Progenitor cell of endocrine pancreas (in vitro differentiated cells): ENCODE measurements at regions not wholly inside any gene's neighbourhood (a gene's known extent, or its start where the extent isn't known, plus 50 kb on each side); places are given as distances from the start of the nearest gene placed in this dataset.

ENCODE experiments used
- DNase-seq: peaks from one replicate; pipeline ENCODE4 v3.0.0; 2021; ENCODE audit warnings: low spot score; ENCODE audit not compliant: unreplicated experiment
- H3K27ac Mint-ChIP-seq: 2 replicates; pipeline ENCODE4 v1.8.0; 2021; ENCODE audit warnings: mild to moderate bottlenecking, moderate library complexity, mixed read lengths
- H3K27me3 Mint-ChIP-seq: 2 replicates; pipeline ENCODE4 v1.8.0; 2021; ENCODE audit warnings: mixed read lengths
- H3K36me3 Mint-ChIP-seq: 2 replicates; pipeline ENCODE4 v1.8.0; 2022; ENCODE audit warnings: mixed read lengths; ENCODE audit not compliant: insufficient read depth
- H3K4me1 Mint-ChIP-seq: 2 replicates; pipeline ENCODE4 v1.8.0; 2021; ENCODE audit warnings: low read depth, mixed read lengths
- H3K4me3 Mint-ChIP-seq: 2 replicates; pipeline ENCODE4 v1.8.0; 2021; ENCODE audit warnings: low read depth, mild to moderate bottlenecking, moderate library complexity, mixed read lengths
- H3K9me3 Mint-ChIP-seq: 2 replicates; pipeline ENCODE4 v1.8.0; 2021; ENCODE audit warnings: low read depth, mixed read lengths
- CTCF ChIP-seq: fragments of 200-600 bp; sonication (generic); IDR thresholded peaks from one replicate; pipeline ENCODE4 v1.5.0; 2021; ENCODE audit warnings: antibody characterized with exemption, mild to moderate bottlenecking; ENCODE audit not compliant: unreplicated experiment

DNA sequence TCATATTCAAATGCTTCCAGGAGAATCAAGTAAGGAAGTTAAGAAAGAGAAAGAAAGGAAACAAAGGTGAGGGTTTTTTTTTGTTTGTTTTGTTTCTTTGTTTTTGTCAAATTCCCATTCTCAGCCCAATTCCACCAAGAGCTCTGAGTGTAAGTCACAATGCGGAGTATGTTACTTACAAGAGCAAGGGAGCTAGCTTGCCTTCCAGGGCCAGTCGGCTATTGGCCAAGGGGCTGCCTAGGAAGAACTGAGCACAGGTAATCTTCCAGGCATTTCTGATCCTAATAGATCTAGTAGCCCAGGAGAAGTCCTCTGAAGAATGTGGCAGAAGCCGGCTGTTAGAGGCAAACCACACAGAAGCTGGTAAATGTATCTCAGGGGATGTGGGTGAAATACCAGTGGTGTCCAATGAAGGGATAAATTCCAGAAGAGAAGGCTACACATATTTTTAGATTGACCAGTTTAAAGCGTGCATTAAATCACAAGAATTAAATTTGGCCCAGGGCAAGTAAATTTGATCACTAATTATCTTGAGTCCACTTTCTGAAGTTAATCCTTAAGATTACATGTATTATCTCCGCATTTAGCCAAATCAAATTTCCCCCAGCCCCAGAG lies 239.6 kb upstream of the ADAMTS5 start:
- H3K4me1 Mint-ChIP-seq, result peaks cover 2% of the 10 kb centered on the region
- H3K9me3 Mint-ChIP-seq, result peaks cover 8% of the 10 kb centered on the region
- TF ChIP-seq CTCF, result no peak
- no peaks in the 10 kb centered on the region for H3K27me3 Mint-ChIP-seq
- no peak for DNase-seq
- H3K27ac Mint-ChIP-seq, result no peak overlapping the region
- no peak overlapping the region for H3K4me3 Mint-ChIP-seq
- H3K36me3 Mint-ChIP-seq, result no peaks in the 10 kb centered on the region

DNA sequence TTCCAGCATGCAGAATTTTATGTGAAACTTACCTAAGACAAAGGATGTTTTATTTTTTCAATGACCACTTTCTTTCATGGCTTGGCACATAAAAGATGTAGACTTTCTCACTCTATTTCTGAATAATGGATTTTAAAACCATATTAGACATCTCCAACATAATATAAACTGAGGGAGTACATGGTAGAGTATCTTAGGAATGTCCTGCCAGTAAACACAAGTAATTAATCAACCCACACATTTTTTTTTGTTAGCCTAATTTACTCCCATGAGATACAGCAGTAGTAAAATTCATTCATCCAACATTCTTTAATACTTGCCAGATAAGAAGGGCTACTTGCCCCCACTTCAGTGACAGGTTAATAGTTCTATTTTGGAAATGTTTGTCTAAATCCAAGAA lies 235.4 kb upstream of the ADAMTS5 start:
- no peak overlapping the region for H3K27ac Mint-ChIP-seq
- no peaks in the 10 kb centered on the region for H3K36me3 Mint-ChIP-seq
- H3K27me3 Mint-ChIP-seq, result no peaks in the 10 kb centered on the region
- TF ChIP-seq CTCF, result no peak
- no peak overlapping the region for H3K4me3 Mint-ChIP-seq
- no peak for DNase-seq
- peaks cover 2% of the 10 kb centered on the region for H3K4me1 Mint-ChIP-seq
- no peaks in the 10 kb centered on the region for H3K9me3 Mint-ChIP-seq

- no peaks in the 10 kb centered on the region for H3K27me3 Mint-ChIP-seq
- DNase-seq, result no peak
- no peaks in the 10 kb centered on the region for H3K9me3 Mint-ChIP-seq
- no peak overlapping the region for H3K4me3 Mint-ChIP-seq
- no peak overlapping the region for H3K27ac Mint-ChIP-seq
- TF ChIP-seq CTCF, result no peak
- no peaks in the 10 kb centered on the region for H3K36me3 Mint-ChIP-seq
- H3K4me1 Mint-ChIP-seq, result peaks cover 2% of the 10 kb centered on the region
Measured at GRCh38 chr21:27201197-27201596, 234.3 kb upstream of the ADAMTS5 start.

GRCh38 chr21:27196651-27197050 lies 229.8 kb upstream of the ADAMTS5 start:
- TF ChIP-seq CTCF, result no peak
- H3K4me3 Mint-ChIP-seq, result no peak overlapping the region
- H3K36me3 Mint-ChIP-seq, result no peaks in the 10 kb centered on the region
- H3K27me3 Mint-ChIP-seq, result no peaks in the 10 kb centered on the region
- H3K27ac Mint-ChIP-seq, result no peak overlapping the region
- no peak for DNase-seq
- no peaks in the 10 kb centered on the region for H3K4me1 Mint-ChIP-seq
- peaks cover 5% of the 10 kb centered on the region for H3K9me3 Mint-ChIP-seq

DNA sequence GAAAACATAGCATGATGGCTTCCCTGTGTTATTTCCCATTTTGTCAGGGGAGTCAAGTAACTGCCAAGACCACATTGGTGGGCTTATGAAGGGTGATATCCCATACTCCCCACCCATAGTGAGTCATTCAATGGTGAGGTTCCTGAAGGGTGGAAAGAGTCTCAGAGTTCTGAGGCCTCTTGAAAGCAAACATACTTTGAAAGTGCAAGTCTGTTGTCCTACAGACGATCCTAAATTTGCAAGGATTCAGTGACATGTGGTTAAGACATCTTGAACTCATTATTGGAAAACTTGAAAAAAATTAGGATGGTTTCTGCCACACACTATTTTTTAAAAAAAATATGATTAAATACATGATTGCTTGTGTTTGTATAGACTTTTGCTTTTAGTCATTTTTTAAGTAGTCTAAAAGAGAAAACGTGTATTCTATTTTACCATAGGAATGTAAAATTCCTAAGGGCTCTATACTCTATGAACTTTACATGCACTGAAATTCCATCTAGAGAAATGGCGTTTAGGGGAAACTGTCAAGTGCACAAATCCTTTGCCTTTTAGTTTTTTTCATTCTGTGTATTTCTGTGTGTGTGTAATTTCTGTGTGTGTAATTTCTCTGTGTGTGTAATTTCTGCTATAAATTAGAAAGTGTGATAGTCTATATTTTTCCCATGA lies 225.5 kb upstream of the ADAMTS5 start:
- H3K4me1 Mint-ChIP-seq, result no peaks in the 10 kb centered on the region
- no peak overlapping the region for H3K27ac Mint-ChIP-seq
- peaks cover 5% of the 10 kb centered on the region for H3K9me3 Mint-ChIP-seq
- no peak for TF ChIP-seq CTCF
- H3K36me3 Mint-ChIP-seq, result no peaks in the 10 kb centered on the region
- no peak overlapping the region for H3K4me3 Mint-ChIP-seq
- H3K27me3 Mint-ChIP-seq, result no peaks in the 10 kb centered on the region
- no peak for DNase-seq
